ENCODE measurements at regions not wholly inside any gene's neighbourhood (a gene's known extent, or its start where the extent isn't known, plus 50 kb on each side); places are given as distances from the start of the nearest gene placed in this dataset.

DNA sequence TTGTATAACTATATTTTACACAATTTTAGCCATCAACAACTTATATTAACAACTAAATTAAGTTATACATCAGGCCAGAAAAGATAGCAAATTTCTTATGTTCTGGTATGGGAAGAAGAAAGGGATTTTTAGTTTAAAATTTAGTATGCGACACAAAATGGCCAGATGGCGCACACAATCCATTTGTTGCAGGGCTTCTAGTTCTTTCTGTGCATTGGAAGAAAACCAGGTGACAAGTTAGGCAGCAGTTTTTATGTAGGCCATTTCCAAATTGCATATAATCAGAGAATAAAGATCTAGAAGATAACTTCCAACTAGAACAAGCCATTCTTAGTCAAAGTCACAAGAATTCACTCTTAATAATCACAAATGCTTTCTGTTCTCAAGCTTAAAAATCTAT, 230.1 kb upstream of the ZNF717 start:
- Histone ChIP-seq H3K4me1 (ENCODE audit: control insufficient read depth in 1 of 2, insufficient read depth in 2 of 2, low read depth in 1 of 2, low read length in 1 of 2) (no peaks in the 10 kb centered on the region), H2AFZ (ENCODE audit: low read depth) (no peak overlapping the region), H3K9me2 (no peaks in the 10 kb centered on the region), H3K36me3 (replicated peaks in 1 of 2; ENCODE audit: control insufficient read depth in 1 of 2, insufficient read depth in 2 of 2, low read length in 1 of 2) (no peaks in the 10 kb centered on the region), H3K4me2 (no peak overlapping the region), H3F3A (replicated peaks; ENCODE audit: insufficient read depth) (no peaks in the 10 kb centered on the region), H3K9me3 (no peaks in the 10 kb centered on the region), H3K4me3 (ENCODE audit: low read depth in 2 of 2, low read length in 1 of 2) (no peak overlapping the region), H3K27ac (ENCODE audit: low read depth in 2 of 2, low read length in 1 of 2) (no peak overlapping the region), H3K27me3 (ENCODE audit: insufficient read depth) (no peaks in the 10 kb centered on the region), H3K9ac (no peak overlapping the region), H4K20me1 (ENCODE audit: insufficient read depth) (no peaks in the 10 kb centered on the region), H3K79me2 (ENCODE audit: insufficient read depth) (no peaks in the 10 kb centered on the region)
- 75% methylated on average over 2 of the region's 2 CpGs for WGBS (ENCODE audit: low lambda C conversion rate)
- DNase-seq: no peak
- CTCF ChIA-PET: interaction anchor here (0.7 to 1.4 kb wide), 3 partner anchors 9 to 570 kb away, joined by 3 to 4 read pairs (median 4); no protein-coding TSS in a partner anchor
- POLR2A ChIA-PET: no interaction called here
- no peak for TF ChIP-seq JUND (IDR thresholded peaks at IDR 0.05)
- no peak for TF ChIP-seq FOXM1 (IDR thresholded peaks at IDR 0.05; ENCODE audit: low read depth)
- TF ChIP-seq RAD21 (IDR thresholded peaks at IDR 0.05; ENCODE audit: low read length): no peak
- no peak for TF ChIP-seq ELF1 (IDR thresholded peaks at IDR 0.05)
- no peak for TF ChIP-seq NRF1 (IDR thresholded peaks at IDR 0.05; ENCODE audit: low read depth, low read length)
- TF ChIP-seq EP300 (IDR thresholded peaks at IDR 0.05; ENCODE audit: borderline replicate concordance in 1 of 2, low read depth in 1 of 2, low read length in 1 of 2): no peak
- TF ChIP-seq, protein P1, sequence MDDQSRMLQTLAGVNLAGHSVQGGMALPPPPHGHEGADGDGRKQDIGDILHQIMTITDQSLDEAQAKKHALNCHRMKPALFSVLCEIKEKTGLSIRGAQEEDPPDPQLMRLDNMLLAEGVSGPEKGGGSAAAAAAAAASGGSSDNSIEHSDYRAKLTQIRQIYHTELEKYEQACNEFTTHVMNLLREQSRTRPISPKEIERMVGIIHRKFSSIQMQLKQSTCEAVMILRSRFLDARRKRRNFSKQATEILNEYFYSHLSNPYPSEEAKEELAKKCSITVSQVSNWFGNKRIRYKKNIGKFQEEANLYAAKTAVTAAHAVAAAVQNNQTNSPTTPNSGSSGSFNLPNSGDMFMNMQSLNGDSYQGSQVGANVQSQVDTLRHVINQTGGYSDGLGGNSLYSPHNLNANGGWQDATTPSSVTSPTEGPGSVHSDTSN (IDR thresholded peaks at IDR 0.05): no peak
- no peak for TF ChIP-seq SMC3 (IDR thresholded peaks at IDR 0.05; ENCODE audit: low read depth, low read length)
- TF ChIP-seq CHD2 (IDR thresholded peaks at IDR 0.05; ENCODE audit: low read length, partially characterized antibody): no peak
- TF ChIP-seq RFX5 (IDR thresholded peaks at IDR 0.05; ENCODE audit: low read length): no peak
- TF ChIP-seq NFIC (IDR thresholded peaks at IDR 0.05; ENCODE audit: borderline replicate concordance): no peak
- TF ChIP-seq, protein P2, sequence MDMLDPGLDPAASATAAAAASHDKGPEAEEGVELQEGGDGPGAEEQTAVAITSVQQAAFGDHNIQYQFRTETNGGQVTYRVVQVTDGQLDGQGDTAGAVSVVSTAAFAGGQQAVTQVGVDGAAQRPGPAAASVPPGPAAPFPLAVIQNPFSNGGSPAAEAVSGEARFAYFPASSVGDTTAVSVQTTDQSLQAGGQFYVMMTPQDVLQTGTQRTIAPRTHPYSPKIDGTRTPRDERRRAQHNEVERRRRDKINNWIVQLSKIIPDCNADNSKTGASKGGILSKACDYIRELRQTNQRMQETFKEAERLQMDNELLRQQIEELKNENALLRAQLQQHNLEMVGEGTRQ (IDR thresholded peaks at IDR 0.05; ENCODE audit: borderline replicate concordance, low read depth, low read length): no peak
- no peak for TF ChIP-seq POLR2AphosphoS5 (IDR thresholded peaks at IDR 0.05; ENCODE audit: low read depth, low read length)
- no peak for TF ChIP-seq MXI1 (IDR thresholded peaks at IDR 0.05; ENCODE audit: low read depth, low read length)
- TF ChIP-seq YY1 (IDR thresholded peaks at IDR 0.05; ENCODE audit: low read depth): no peak
- TF ChIP-seq FOXJ3 (CRISPR knock-in tag; IDR thresholded peaks at IDR 0.05): no peak
- TF ChIP-seq, protein P3, sequence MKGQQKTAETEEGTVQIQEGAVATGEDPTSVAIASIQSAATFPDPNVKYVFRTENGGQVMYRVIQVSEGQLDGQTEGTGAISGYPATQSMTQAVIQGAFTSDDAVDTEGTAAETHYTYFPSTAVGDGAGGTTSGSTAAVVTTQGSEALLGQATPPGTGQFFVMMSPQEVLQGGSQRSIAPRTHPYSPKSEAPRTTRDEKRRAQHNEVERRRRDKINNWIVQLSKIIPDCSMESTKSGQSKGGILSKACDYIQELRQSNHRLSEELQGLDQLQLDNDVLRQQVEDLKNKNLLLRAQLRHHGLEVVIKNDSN (IDR thresholded peaks at IDR 0.05; ENCODE audit: borderline replicate concordance, low read depth): no peak
- TF ChIP-seq, protein P4, sequence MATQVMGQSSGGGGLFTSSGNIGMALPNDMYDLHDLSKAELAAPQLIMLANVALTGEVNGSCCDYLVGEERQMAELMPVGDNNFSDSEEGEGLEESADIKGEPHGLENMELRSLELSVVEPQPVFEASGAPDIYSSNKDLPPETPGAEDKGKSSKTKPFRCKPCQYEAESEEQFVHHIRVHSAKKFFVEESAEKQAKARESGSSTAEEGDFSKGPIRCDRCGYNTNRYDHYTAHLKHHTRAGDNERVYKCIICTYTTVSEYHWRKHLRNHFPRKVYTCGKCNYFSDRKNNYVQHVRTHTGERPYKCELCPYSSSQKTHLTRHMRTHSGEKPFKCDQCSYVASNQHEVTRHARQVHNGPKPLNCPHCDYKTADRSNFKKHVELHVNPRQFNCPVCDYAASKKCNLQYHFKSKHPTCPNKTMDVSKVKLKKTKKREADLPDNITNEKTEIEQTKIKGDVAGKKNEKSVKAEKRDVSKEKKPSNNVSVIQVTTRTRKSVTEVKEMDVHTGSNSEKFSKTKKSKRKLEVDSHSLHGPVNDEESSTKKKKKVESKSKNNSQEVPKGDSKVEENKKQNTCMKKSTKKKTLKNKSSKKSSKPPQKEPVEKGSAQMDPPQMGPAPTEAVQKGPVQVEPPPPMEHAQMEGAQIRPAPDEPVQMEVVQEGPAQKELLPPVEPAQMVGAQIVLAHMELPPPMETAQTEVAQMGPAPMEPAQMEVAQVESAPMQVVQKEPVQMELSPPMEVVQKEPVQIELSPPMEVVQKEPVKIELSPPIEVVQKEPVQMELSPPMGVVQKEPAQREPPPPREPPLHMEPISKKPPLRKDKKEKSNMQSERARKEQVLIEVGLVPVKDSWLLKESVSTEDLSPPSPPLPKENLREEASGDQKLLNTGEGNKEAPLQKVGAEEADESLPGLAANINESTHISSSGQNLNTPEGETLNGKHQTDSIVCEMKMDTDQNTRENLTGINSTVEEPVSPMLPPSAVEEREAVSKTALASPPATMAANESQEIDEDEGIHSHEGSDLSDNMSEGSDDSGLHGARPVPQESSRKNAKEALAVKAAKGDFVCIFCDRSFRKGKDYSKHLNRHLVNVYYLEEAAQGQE (IDR thresholded peaks at IDR 0.05; ENCODE audit: low read depth, low read length): no peak
- no peak for TF ChIP-seq SIN3A (IDR thresholded peaks at IDR 0.05; ENCODE audit: borderline replicate concordance, low read depth, low read length)
- TF ChIP-seq GATA2 (CRISPR knock-in tag; IDR thresholded peaks at IDR 0.05): no peak
